Glutamatergic neuron (in vitro differentiated cells): ENCODE measurements at regions not wholly inside any gene's neighbourhood (a gene's known extent, or its start where the extent isn't known, plus 50 kb on each side); places are given as distances from the start of the nearest gene placed in this dataset.

ENCODE experiments used
- DNase-seq: peaks from one replicate; pipeline ENCODE4 v3.0.0; 2022
- H3K27ac Mint-ChIP-seq: one replicate; pipeline ENCODE4 v1.8.0; 2020; ENCODE audit warnings: mild to moderate bottlenecking, mixed read lengths, inconsistent platforms; ENCODE audit not compliant: unreplicated experiment
- H3K27me3 Mint-ChIP-seq: one replicate; pipeline ENCODE4 v1.8.0; 2020; ENCODE audit warnings: mild to moderate bottlenecking, moderate library complexity, mixed read lengths, inconsistent platforms; ENCODE audit not compliant: unreplicated experiment
- H3K36me3 Mint-ChIP-seq: one replicate; pipeline ENCODE4 v1.8.0; 2020; ENCODE audit warnings: mild to moderate bottlenecking, mixed read lengths, inconsistent platforms; ENCODE audit not compliant: unreplicated experiment
- H3K4me1 Mint-ChIP-seq: one replicate; pipeline ENCODE4 v1.8.0; 2020; ENCODE audit warnings: mild to moderate bottlenecking, low read depth, mixed read lengths, inconsistent platforms; ENCODE audit not compliant: unreplicated experiment
- H3K4me3 Mint-ChIP-seq: one replicate; pipeline ENCODE4 v1.8.0; 2020; ENCODE audit warnings: mild to moderate bottlenecking, mixed read lengths, inconsistent platforms; ENCODE audit not compliant: unreplicated experiment
- H3K9me3 Mint-ChIP-seq: one replicate; pipeline ENCODE4 v1.8.0; 2020; ENCODE audit warnings: mild to moderate bottlenecking, moderate library complexity, mixed read lengths, inconsistent platforms; ENCODE audit not compliant: unreplicated experiment
- CTCF ChIP-seq: fragments of 200-600 bp; sonication (generic); IDR thresholded peaks from one replicate; pipeline ENCODE4 v1.5.0; 2021; ENCODE audit not compliant: partially characterized antibody, unreplicated experiment

- TF ChIP-seq CTCF = no peak
- Mint-ChIP-seq H3K27ac (no peak overlapping the region), H3K9me3 (no peaks in the 10 kb centered on the region), H3K36me3 (no peaks in the 10 kb centered on the region), H3K4me1 (no peaks in the 10 kb centered on the region), H3K4me3 (no peak overlapping the region), H3K27me3 (no peaks in the 10 kb centered on the region)
- DNase-seq = no peak
Observed at GRCh38 chr11:87675993-87676392, 499.2 kb downstream of the RAB38 start.

- Mint-ChIP-seq H3K27ac (no peak overlapping the region), H3K9me3 (no peaks in the 10 kb centered on the region)
Observed at GRCh38 chr11:87666730-87667129, 508.5 kb downstream of the RAB38 start.

GRCh38 chr11:87662287-87662686 lies 513.0 kb downstream of the RAB38 start:
- no peak overlapping the region for H3K4me3 Mint-ChIP-seq

More at GRCh38 chr11:87666730-87667129, 508.5 kb downstream of the RAB38 start:
- no peak for TF ChIP-seq CTCF
- H3K36me3 Mint-ChIP-seq = no peaks in the 10 kb centered on the region
- no peaks in the 10 kb centered on the region for H3K27me3 Mint-ChIP-seq
- H3K4me1 Mint-ChIP-seq = no peaks in the 10 kb centered on the region
- no peak overlapping the region for H3K4me3 Mint-ChIP-seq
- DNase-seq = no peak

GRCh38 chr11:87660926-87661660 lies 514.1 kb downstream of the RAB38 start:
- no peaks in the 10 kb centered on the region for H3K27me3 Mint-ChIP-seq
- no peaks in the 10 kb centered on the region for H3K9me3 Mint-ChIP-seq
- no peak overlapping the region for H3K27ac Mint-ChIP-seq
- DNase-seq = no peak
- no peak overlapping the region for H3K4me3 Mint-ChIP-seq
- H3K36me3 Mint-ChIP-seq = no peaks in the 10 kb centered on the region
- TF ChIP-seq CTCF = no peak
- H3K4me1 Mint-ChIP-seq = no peaks in the 10 kb centered on the region

More at GRCh38 chr11:87662287-87662686, 513.0 kb downstream of the RAB38 start:
- DNase-seq = no peak
- H3K27me3 Mint-ChIP-seq = no peaks in the 10 kb centered on the region
- no peaks in the 10 kb centered on the region for H3K9me3 Mint-ChIP-seq
- H3K36me3 Mint-ChIP-seq = no peaks in the 10 kb centered on the region
- no peak for TF ChIP-seq CTCF
- H3K27ac Mint-ChIP-seq = no peak overlapping the region
- no peaks in the 10 kb centered on the region for H3K4me1 Mint-ChIP-seq

GRCh38 chr11:87659807-87660206 lies 515.4 kb downstream of the RAB38 start:
- DNase-seq = no peak
- TF ChIP-seq CTCF = no peak
- Mint-ChIP-seq H3K36me3 (no peaks in the 10 kb centered on the region), H3K9me3 (no peaks in the 10 kb centered on the region), H3K27me3 (no peaks in the 10 kb centered on the region), H3K27ac (no peak overlapping the region), H3K4me3 (no peak overlapping the region), H3K4me1 (no peaks in the 10 kb centered on the region)
